Inflammatory macrophage treated with lipopolysaccharide for 1 hour (primary cell): ENCODE measurements at regions not wholly inside any gene's neighbourhood (a gene's known extent, or its start where the extent isn't known, plus 50 kb on each side); places are given as distances from the start of the nearest gene placed in this dataset.

Experiments
- DNase-seq, 2 donors: peaks; one replicate each; pipeline ENCODE4 v3.0.0-alpha.2; 2020 to 2022

DNA sequence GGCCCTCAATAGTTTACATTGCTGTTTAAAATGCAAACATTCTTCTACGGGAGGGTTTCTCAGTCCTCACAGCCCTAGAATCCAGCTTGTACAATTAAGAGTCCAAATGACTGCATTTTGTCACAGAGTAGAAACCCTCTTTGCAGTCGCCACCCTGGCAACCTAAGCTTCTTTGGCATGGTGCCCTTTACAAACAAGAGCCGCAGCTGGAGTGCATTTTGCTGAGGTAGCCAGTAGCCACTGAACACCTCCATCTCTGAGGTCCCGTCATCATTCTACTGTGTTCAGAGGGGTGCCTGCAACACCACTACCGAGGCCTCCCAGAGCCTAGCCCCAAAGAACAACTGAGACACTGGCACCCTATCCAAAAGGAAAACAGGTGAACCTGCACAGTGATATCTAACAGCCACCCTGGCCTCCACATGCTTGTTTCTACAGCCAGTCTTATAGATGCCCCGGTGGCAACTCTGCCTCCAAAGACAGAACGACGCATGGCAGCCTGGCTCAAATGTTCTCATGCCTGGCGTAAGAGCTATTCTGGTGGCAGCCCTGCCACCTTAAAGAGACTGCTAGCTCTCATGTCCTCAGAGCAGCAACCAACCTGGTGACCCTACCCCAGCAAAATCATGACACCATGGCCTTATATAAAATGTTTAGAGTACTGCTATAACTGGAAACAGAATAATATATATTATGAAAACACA lies 801.9 kb downstream of the TECRL start:
- DNase-seq = no peak

DNA sequence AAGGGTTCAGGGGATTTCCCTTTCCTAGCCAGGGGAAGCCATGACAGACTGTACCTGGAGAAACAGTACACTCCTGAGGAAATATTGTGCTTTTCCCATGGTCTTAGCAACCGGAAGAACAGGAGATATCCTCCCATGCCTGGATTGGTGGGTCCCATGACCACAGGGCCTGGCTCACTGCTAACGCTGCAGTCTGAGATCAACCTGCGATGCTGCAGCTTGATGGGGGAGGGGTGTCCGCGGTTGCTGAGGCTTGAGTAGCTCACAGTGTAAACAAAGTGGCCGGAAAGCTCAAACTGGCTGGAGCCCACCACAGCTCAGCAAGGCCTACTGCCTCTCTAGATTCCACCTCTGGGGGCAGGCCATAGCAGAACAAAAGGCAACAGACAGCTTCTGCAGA lies 819.5 kb downstream of the TECRL start:
- no peak for DNase-seq

- DNase-seq = no peak
These were observed 825.7 kb downstream of the TECRL start for GRCh38 chr4:63583561-63583960.

GRCh38 chr4:63583007-63583406 lies 826.2 kb downstream of the TECRL start:
- DNase-seq = no peak

GRCh38 chr4:63580796-63581475 lies 828.3 kb downstream of the TECRL start:
- no peak for DNase-seq

DNA sequence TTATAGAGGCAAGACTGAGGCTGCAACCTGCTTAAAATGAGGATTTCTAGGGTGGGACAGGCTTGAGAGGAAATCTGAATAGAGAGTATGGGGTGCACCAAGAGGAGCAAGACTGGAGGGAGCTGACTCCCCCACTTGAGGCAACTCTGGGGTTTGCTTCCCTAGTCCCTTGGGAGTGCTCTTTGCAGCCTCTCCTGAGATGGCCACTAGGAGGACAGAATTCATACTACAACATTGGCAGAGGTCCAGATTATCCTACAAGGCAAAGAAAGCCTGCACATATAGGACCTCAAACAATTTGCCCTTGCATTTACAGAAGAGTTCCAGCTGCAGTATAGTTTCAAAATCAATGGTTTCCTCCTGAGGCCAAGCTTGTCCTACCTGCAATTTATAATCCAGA lies 830.9 kb downstream of the TECRL start:
- DNase-seq = no peak

- no peak for DNase-seq
These were observed 842.6 kb downstream of the TECRL start for GRCh38 chr4:63566658-63567057.

- no peak for DNase-seq
These were observed 845.8 kb downstream of the TECRL start for GRCh38 chr4:63563288-63564014.

DNA sequence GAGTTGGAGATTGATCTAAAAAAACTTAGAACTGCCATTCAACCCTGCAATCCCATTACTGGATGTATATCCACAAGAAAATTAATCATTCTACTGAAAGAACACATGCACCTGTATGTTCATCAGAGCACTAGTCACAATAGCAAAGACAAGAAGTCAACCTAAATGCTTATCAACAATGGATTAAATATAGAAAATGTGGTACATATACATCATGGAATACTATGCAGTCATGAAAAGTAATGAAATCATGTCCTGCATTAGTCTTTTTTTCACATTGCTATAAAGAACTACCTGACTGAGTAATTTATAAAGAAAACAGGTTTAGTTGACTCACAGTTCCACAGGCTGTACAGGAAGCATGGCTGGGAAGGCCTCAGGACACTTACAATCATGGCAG lies 850.5 kb downstream of the TECRL start:
- DNase-seq = no peak

- DNase-seq = no peak
These were observed 852.9 kb downstream of the TECRL start for GRCh38 chr4:63556332-63556731.

DNA sequence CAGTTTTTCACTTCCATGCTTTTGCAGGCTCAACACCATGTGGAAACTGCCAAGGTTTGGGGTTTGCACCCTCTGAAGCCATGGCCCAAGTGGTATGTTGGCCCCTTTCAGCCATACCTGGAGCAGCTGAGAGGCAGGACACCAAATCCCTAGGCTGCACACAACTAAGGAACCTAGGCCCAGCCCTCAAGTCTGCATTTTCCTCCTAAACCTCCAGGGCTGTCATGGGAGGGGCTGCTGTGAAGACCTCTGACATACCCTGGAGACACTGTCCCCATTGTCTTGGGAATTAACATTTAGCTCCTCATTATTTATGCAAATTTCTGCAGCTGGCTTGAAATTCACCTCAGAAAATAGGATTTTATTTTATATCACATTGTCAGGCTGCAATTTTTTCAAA lies 856.1 kb downstream of the TECRL start:
- DNase-seq = no peak

- no peak for DNase-seq
These were observed 867.4 kb downstream of the TECRL start for GRCh38 chr4:63541828-63542227.

DNA sequence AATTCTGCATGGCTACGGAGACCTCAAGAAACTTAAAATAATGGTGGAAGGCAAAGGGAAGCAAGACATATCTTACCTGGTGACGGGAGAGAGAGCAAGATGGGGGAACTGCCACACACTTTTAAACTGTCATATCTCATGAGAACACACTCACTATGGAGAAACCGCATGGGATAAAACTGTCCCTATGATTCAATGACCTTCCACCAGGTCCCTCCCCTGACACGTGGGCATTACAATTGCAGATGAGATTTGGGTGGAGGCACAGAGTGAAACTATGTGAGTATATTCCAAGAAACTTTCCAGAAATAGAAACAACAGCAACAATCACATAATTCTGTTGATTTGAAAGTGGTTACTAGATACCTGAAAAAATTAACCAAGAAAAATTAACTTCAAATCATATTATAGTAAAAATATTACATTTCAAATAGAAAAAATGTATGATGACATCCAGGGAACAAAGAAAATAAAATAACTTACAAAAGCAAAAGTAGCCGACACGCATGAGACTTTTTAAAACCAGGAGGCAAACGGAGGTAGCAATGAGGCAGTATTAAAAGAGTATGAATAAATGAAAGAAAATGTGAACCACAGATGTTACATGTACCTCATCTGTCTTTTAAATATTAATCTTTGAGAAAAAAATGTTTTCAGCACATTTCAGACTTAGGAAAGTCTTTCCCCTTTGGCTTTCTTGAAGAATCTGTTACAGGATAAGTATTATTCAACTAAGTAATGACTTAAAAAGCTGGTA lies 879.5 kb downstream of the TECRL start:
- DNase-seq = no peak

DNA sequence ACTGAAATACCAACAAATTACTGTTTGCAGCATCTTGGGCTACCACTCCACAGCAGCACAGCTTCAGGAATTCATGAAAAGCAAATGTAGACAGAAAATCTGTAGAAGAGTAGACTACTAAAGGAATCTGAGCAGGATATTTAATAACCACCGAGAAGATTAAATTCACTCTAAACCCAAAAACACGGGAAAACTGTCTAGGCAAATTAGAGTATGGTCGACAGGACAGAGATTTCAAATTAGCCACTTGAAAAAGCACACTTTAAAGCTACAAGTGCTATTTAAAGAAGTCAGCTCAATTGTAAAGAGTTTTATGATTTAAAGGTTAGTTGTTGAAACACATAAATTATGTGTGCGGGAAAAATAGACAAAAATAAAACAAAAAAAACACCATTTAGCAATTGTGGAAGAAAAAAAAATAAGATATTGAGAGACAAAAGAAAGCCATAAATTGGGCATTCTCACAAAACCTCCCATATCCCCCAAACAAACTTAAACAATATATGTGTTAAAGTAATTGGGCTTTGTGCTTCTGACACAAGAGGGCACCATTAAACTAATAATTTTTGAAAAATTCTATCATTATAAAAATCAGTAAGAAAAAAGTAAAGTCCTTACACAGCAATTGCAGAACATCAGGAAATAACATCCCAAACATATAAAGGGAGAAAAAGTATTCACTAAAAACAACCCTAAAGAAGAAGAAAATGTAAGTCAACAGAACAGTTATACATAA lies 880.8 kb downstream of the TECRL start:
- DNase-seq = no peak

- no peak for DNase-seq
These were observed 883.0 kb downstream of the TECRL start for GRCh38 chr4:63526251-63526650.

DNA sequence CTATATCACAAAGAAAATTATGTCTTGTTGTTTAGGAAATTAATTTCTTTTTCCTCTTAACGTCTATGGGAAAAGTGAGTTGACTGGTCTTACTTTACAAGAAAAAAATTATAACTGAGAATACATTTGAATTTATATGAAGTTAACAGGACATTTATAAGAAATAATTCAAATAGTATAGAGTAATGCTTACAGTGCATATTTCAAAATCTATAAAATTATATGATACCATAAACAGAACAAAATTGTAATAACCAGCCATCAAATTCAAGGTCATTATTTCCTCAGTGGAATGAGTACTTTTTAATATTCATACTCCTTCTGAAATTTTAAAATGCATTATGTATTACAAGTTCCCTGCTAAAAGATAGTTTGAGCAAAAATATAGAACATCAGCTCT lies 884.5 kb downstream of the TECRL start:
- DNase-seq = no peak

GRCh38 chr4:63505714-63506460 lies 903.4 kb downstream of the TECRL start:
- DNase-seq = no peak

DNA sequence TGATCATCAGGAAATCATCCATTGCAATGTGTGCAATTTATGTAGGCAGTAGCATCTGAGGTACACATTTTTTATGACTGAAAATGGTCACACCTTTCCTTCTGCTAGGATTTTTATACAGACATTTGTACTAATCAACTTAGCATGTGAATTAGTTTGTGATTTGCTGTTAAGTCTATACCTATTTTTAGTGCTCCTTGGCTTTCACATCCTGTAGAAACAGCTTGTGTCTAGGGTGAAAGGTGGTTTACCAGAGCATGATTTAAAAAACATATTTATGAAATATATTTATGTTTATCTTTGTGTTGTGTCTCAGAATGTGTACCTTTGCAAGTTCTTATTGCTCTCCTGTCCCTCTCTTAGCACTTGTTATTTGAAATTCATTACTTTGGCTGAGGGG lies 916.0 kb downstream of the TECRL start:
- DNase-seq = no peak

DNA sequence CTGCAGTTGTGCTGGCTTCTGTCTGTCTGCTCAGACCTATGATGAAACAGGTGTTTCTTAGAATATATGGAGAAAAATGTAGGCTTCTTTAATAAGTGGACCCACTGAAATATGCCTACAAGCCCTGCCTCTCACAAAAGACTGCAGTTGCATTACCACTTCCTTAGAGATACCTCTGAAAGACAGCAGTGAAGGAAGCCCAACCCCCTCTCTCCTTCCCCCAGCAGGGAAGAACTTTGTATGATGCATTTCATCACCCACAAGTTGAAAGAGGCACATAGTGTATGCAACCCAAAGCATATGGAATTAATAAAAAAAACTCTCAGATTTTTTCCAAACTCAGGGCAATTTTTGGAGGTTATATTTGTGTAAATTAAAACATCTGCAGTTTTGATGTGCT lies 916.7 kb downstream of the TECRL start:
- no peak for DNase-seq

DNA sequence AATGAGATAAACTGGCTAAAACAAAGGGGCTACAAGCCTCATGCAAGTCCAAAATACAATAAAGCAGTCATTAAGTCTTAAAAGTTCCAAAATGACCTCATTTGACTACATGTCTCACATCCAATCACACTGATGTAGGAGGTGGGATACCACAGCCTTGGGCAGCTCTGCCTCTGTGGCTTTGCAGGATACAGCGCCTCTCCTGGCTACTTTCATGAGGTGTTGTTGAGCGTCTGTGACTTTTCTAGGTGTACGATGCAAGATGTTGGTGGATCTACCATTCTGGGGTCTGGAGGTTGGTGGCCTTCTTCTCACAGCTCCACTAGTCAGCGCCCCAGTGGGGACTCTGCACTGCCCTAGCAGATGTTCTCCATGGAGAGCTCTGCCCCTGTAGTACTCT lies 944.9 kb downstream of the TECRL start:
- no peak for DNase-seq

GRCh38 chr4:63460075-63460474 lies 949.2 kb downstream of the TECRL start:
- DNase-seq = no peak

DNA sequence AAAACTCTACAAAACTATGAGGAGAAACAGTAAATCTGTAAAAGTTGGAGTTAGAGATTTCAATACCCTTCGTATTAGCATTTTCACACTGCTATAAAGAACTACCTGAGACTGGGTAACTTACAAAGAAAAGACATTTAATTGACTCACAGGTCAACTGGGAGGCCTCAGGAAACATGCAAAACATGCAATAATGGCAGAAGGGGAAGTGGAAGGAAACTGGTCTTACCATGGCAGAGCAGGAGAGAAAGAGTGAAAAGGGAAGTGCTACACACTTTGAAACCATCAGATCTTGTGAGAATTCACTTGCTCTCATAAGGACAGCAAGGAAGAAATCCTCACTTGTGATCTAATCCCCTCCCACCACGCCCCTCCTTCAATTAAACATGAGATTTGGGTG lies 949.9 kb downstream of the TECRL start:
- DNase-seq = no peak
